HCT116 (cell line): ENCODE measurements at regions not wholly inside any gene's neighbourhood (a gene's known extent, or its start where the extent isn't known, plus 50 kb on each side); places are given as distances from the start of the nearest gene placed in this dataset.

ENCODE experiments used
- CTCF ChIP-seq, 3 experiments: fragments of 200-600 bp in 1 of 3; sonication (generic) in 1 of 3; IDR thresholded peaks in 2 of 3; conservative IDR thresholded peaks in 1 of 3; 2 replicates each; pipeline ENCODE4 v1.5.1; 2012 to 2017; ENCODE audit warnings: low read depth in 2 of 3, low read length in 2 of 3, antibody characterized with exemption in 1 of 3, borderline replicate concordance in 1 of 3, control low read depth in 1 of 3, mild to moderate bottlenecking in 1 of 3, mixed read lengths in 1 of 3, mixed run types in 1 of 3, moderate library complexity in 1 of 3; ENCODE audit not compliant: insufficient read depth in 1 of 3
- EZH2 ChIP-seq: fragments of 200-600 bp; sonication (generic); IDR thresholded peaks from 2 replicates; pipeline ENCODE4 v1.6.1; 2017; ENCODE audit warnings: antibody characterized with exemption, mixed run types
- EZH2phosphoT487 ChIP-seq: fragments of 200-600 bp; IDR thresholded peaks from 2 replicates; pipeline ENCODE4 v1.6.1; 2018; ENCODE audit warnings: antibody characterized with exemption, borderline replicate concordance
- MAX ChIP-seq: IDR thresholded peaks from 2 replicates; pipeline ENCODE4 v1.6.1; 2012
- POLR2A ChIP-seq: IDR thresholded peaks from 2 replicates; pipeline ENCODE4 v1.7.0; 2011; ENCODE audit warnings: borderline replicate concordance; ENCODE audit not compliant: insufficient read depth, insufficient read length; ENCODE audit errors: extremely low read depth
- POLR2AphosphoS5 ChIP-seq: IDR thresholded peaks from 2 replicates; pipeline ENCODE4 v1.6.1; 2011; ENCODE audit warnings: mild to moderate bottlenecking, low read depth, low read length, moderate library complexity
- RAD21 ChIP-seq: IDR thresholded peaks from 2 replicates; pipeline ENCODE4 v1.6.1; 2012; ENCODE audit warnings: low read depth, mild to moderate bottlenecking
- REST ChIP-seq: IDR thresholded peaks from 2 replicates; pipeline ENCODE4 v1.6.1; 2012; ENCODE audit warnings: low read depth

DNA sequence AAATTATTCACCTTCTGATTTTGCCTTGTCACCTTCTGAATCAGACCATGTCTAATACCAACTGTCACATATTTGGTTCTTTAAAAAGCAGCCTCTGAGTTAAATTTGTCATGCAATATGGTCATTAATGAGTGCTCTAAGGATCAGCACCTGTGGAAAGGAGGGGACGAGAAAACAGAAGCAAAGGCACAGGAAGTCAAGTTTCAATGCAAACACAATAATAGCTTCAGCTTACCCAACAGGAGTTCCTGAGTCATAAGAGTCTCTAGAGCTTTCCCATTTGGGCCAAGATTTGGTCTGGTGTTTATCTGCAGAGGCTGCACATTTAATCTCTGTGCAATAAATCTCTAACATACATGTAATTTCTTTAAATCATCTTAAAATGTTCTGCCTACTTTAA is 889.8 kb downstream of the CDH8 start:
- TF ChIP-seq POLR2A (no peak), CTCF (IDR thresholded peaks at IDR 0.05 in 2 of 3, conservative IDR thresholded peaks at IDR 0.05 in 1 of 3; ENCODE audit: borderline replicate concordance in 1 of 3, insufficient read depth in 1 of 3, low read depth in 2 of 3, low read length in 2 of 3) (no peak), EZH2phosphoT487 (no peak), REST (no peak), POLR2AphosphoS5 (no peak), MAX (no peak), RAD21 (no peak), EZH2 (no peak)
